PFSK-1 (cell line): ENCODE measurements at regions not wholly inside any gene's neighbourhood (a gene's known extent, or its start where the extent isn't known, plus 50 kb on each side); places are given as distances from the start of the nearest gene placed in this dataset.

Experiments
- POLR2AphosphoS5 ChIP-seq: IDR thresholded peaks from 2 replicates; pipeline ENCODE4 v1.6.1; 2012; ENCODE audit warnings: low read depth, mild to moderate bottlenecking, control low read depth, low read length, moderate library complexity
- REST ChIP-seq, 2 experiments: IDR thresholded peaks; 2 replicates each; pipeline versions ENCODE4 v1.6.1 to v1.8.0; 2011 to 2012; ENCODE audit warnings: low read depth in 2 of 2, low read length in 2 of 2, control low read depth in 1 of 2, inconsistent platforms in 1 of 2, mild to moderate bottlenecking in 1 of 2, moderate library complexity in 1 of 2; ENCODE audit not compliant: insufficient read depth in 1 of 2
- SIN3A ChIP-seq: IDR thresholded peaks from 2 replicates; pipeline ENCODE4 v1.6.1; 2012; ENCODE audit warnings: mild to moderate bottlenecking, low read length, moderate library complexity, borderline replicate concordance; ENCODE audit not compliant: insufficient read depth
- TAF1 ChIP-seq: IDR thresholded peaks from 2 replicates; pipeline ENCODE4 v1.6.1; 2012; ENCODE audit warnings: low read length, control low read depth, borderline replicate concordance; ENCODE audit not compliant: insufficient read depth

- TF ChIP-seq REST (IDR thresholded peaks at IDR 0.05; ENCODE audit: insufficient read depth in 1 of 2, low read depth in 2 of 2, low read length in 2 of 2) (no peak), SIN3A (no peak), POLR2AphosphoS5 (no peak), TAF1 (no peak)
Observed at GRCh38 chr17:55830699-55831471, 80.0 kb downstream of the PCTP start.
